GM13977 (cell line): ENCODE measurements at regions not wholly inside any gene's neighbourhood (a gene's known extent, or its start where the extent isn't known, plus 50 kb on each side); places are given as distances from the start of the nearest gene placed in this dataset.
A peak's percentile ranks its signal among the peaks of the same experiment; 100 is the strongest.
"Not testable (repeated sequence)": the region's sequence is repeated elsewhere in the genome, so short reads cannot be mapped to it uniquely, and the experiment has no call there.

Source experiments
- DNase-seq: peaks from one replicate; pipeline ENCODE4 v3.0.0; 2012; ENCODE audit warnings: low spot score
- in situ Hi-C: fragments of 300-500 bp; cut with MboI; formaldehyde crosslinking; loops from one replicate; pipeline ENCODE4 v1.12.0; 2022; ENCODE audit warnings: low sequenced_read_pairs, low pct_unique_long_range_greater_than_20kb, mixed read lengths, inconsistent platforms; ENCODE audit not compliant: unreplicated experiment
- TF ChIP-seq, protein P1 (sequence below): IDR thresholded peaks from 2 replicates; pipeline ENCODE4 v1.5.1; 2012; ENCODE audit warnings: mild to moderate bottlenecking, control low read depth; ENCODE audit not compliant: insufficient read depth; ENCODE audit errors: extremely low read depth, missing control alignments

DNA sequence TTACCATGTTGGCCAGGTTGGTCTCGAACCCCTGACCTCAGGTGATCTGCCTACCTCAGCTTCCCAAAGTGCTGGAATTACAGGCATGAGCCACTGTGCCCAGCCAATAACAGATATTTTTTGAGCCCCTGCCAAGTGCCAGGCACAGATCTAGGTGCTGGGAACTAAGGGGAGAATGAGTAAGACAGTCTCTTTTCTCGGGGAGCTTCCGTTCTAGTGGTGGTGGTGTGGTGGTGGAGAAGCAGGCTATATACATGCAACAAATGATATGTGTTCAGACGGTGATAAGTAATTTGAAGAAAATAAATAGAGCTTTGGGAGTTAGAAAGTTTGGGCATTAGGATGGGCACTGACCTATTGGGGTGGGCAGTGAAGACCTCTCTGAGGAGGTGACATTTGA, 76.7 kb upstream of the VKORC1L1 start:
- in situ Hi-C loops = no loop called here
- no peak for DNase-seq
- TF ChIP-seq, protein P1, sequence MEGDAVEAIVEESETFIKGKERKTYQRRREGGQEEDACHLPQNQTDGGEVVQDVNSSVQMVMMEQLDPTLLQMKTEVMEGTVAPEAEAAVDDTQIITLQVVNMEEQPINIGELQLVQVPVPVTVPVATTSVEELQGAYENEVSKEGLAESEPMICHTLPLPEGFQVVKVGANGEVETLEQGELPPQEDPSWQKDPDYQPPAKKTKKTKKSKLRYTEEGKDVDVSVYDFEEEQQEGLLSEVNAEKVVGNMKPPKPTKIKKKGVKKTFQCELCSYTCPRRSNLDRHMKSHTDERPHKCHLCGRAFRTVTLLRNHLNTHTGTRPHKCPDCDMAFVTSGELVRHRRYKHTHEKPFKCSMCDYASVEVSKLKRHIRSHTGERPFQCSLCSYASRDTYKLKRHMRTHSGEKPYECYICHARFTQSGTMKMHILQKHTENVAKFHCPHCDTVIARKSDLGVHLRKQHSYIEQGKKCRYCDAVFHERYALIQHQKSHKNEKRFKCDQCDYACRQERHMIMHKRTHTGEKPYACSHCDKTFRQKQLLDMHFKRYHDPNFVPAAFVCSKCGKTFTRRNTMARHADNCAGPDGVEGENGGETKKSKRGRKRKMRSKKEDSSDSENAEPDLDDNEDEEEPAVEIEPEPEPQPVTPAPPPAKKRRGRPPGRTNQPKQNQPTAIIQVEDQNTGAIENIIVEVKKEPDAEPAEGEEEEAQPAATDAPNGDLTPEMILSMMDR = no peak

DNA sequence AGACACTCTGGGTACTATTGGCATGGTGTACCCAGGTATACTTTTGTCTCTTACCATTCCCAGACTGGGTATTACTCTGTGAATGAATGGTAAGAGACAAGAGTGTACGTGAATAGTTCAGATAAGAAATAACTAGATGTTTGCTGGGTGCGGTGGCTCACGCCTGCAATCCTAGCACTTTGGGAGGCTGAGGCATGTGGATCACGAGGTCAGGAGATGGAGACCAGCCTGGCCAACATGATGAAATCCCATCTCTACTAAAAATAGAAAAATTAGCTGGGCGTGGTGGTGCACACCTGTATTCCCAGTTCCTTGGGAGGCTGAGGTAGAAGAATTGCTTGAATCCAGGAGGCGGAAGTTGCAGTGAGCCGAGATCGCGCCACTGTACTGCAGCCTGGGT, 75.8 kb upstream of the VKORC1L1 start:
- in situ Hi-C loops = not testable (repeated sequence)

DNA sequence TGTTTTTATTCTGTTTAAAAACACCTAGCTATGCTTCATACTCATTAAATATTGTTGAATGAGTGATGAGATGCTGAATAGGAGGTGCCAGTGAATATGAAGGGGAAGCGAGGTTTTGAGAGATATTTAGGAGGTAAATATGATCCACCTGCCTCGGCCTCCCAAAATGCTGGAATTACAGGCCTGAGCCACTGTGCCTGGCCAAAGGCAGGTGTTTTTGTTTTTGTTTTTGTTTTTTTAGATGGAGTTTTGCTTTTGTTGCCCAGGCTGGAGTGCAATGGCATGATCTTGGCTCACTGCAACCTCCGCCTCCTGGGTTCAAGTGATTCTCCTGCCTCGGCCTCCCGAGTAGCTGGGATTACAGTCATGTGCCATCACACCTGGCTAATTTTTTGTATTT, 75.3 kb upstream of the VKORC1L1 start:
- DNase-seq, in situ Hi-C loops: not testable (repeated sequence)

More for the DNA sequence above, 75.8 kb upstream of the VKORC1L1 start:
- not testable (repeated sequence) for DNase-seq

DNA sequence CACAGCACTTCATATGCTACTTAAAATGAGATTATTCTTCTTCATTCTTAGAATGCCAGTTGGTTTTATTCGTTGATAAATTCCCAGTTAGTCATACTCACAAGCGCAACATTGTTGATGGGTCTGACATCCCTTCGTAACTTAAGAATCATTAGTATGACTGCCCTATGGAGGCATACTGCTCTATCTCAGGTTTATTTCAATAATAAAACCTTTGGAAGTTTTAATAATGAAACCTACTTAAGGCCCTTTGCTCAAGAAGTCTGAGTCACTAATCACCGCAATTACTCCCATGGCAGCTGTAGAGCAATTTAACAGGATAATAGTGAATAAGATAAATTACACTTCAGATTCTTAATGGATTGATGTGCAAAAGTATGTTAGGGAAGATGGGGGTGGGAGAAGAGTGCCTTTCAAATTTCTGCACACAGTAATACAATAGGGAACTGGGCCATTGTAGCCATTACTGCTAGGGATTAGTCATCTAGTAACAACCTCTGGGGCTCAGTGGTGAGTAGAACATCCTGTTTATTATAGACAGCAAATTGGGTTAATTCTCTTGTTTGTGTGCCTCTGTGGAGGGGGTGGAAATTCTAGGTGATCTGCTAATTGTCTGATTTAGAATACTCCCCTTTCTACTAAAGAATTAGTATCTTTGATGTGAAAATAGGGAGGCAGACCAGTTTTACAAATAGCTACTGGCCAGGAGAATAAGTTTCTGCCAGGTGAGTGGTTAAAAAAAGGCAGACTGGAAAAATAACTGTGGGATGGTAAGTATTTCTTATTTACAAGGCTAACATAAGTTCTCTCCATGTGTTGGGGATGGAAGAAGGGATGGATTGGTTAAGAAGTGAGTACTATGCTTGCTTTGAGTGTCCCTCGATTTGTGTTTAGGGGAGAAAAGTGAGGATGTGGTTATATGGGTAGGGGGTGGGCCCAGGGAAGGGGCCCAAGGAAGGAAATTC, 74.5 kb upstream of the VKORC1L1 start:
- peak; percentile 24 for DNase-seq
- in situ Hi-C loops = no loop called here
- TF ChIP-seq, protein P1 = no peak

DNA sequence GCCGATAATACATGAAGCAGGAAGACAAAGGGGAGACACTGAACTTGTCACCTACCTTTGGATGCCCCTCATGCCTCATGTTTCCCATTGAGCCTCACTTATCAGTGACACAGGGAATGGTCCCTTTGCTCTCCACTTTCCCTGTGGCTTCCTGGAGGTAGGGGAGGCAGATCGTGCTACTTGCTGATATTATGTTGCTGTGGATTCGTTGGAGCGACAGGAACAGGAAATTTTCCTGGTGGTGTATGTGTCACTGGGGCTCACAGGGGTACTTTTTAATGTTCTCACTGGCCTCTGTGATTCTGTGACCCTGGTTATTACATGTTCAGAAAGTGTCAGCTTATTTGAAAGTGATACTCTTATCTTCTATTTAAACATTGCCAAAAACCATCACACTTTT, 72.7 kb upstream of the VKORC1L1 start:
- in situ Hi-C loops, DNase-seq: not testable (repeated sequence)

DNA sequence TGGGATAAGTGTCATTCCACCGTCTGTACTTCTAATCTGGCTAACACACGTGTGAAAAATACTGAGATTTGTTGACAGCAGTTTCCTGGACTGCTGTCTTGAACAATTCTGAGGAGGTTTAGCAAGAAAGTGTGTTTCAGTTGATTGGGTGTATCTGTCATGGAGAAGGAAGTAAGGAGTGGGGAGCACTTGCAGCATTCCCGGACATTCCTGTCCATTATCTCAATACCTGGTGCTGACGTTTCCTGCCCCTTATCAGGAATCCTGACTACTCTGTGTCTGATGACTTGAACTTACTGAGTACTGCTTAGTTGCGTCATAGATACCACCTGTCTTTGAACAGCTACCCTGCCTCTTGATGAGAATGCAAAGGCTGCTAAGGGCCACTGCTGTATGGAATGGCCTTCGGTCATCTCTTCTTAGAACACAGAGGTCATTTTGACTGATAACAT, 72.0 kb upstream of the VKORC1L1 start:
- TF ChIP-seq, protein P1 = no peak
- in situ Hi-C loops = no loop called here
- no peak for DNase-seq

DNA sequence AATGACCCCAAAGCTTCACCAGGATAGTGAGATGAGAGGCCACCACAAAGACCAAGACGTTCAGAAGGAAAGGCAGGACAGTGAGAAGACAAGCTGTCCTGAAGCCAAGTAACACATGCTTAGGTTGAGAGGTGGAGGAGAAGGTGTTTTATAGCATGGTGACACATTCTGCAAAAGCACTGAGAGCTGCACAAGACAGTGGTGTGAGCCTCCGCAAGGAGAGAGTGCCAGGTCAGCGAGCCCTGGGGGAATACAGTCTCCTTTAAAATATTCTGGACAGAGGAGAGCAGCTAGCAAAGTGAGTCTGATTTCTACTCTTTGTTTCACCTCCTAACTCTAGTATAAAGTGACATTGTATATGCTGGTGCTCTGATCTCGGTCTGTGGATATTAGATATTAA, 68.0 kb upstream of the VKORC1L1 start:
- DNase-seq = no peak
- in situ Hi-C loops = no loop called here
- TF ChIP-seq, protein P1 = no peak

DNA sequence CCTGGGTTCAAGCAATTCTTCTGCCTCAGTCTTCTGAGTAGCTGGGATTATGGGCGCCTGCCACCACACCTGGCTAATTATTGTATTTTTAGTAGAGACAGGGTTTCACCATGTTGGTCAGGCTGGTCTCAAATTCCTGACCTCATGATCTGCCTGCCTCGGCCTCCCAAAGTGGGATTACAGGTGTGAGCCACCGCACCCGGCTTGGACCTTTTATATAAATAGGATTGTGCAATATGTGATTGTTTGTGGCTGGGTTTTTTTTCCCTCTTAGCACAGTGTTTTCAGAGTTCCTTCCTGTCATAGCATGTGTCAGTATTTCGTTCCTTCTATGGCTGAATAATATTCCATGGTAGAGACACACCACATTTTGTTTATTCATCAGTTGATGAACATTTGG, 65.8 kb upstream of the VKORC1L1 start:
- in situ Hi-C loops, DNase-seq: not testable (repeated sequence)
